HepG2 (cell line): ENCODE measurements at regions not wholly inside any gene's neighbourhood (a gene's known extent, or its start where the extent isn't known, plus 50 kb on each side); places are given as distances from the start of the nearest gene placed in this dataset.

ENCODE experiments used
- ATAC-seq: fragments of 200-7000 bp; cut with Tn5 transposase; 3 replicates; pipeline ENCODE4 v1.9.1; 2020; ENCODE audit warnings: mild to moderate bottlenecking, moderate library complexity
- BruUV-seq: library from RNA; stranded (reverse); fragments of 400-500 nt; replicated peaks from 2 replicates; lab custom pipeline; 2021; lab: Mats Ljungman, UMichigan
- CTCF ChIA-PET: fragments of 300-600 bp; formaldehyde crosslinking; extraction: SDS; loops from one replicate; lab custom pipeline; 2021; ENCODE audit warnings: low total read pairs, inconsistent platforms, low intra/inter-chr PET ratio; lab: Yijun Ruan, JAX
- POLR2A ChIA-PET: fragments of 350-600 bp; sonication (Branson Sonifier 250); formaldehyde crosslinking; loops from one replicate; lab custom pipeline; 2020; ENCODE audit warnings: antibody characterized with exemption, inconsistent platforms; lab: Yijun Ruan, JAX
- DNase-seq: peaks from one replicate; pipeline ENCODE4 v3.0.0-alpha.2; 2015; ENCODE audit warnings: low spot score
- FAIRE-seq: peaks from 3 replicates; lab custom pipeline; 2011; peaks lifted over from hg19 to GRCh38; lab: Jason Lieb, UNC
- H2AFZ ChIP-seq: one replicate; pipeline ENCODE4 v1.6.1; 2011; ENCODE audit warnings: low read length, inconsistent platforms
- H3K27ac ChIP-seq: fragments of 300-600 bp; 3 replicates; pipeline ENCODE4 v1.8.0; 2011; ENCODE audit warnings: mixed run types, mild to moderate bottlenecking, mixed read lengths, low read length, inconsistent platforms; ENCODE audit not compliant: insufficient read depth; ENCODE audit errors: extremely low read length
- H3K27me3 ChIP-seq, 2 experiments: fragments of 200-600 bp in 1 of 2; 2 replicates in 1 of 2; 3 replicates in 1 of 2; pipeline versions ENCODE4 v1.6.0 to v1.8.0; 2011; ENCODE audit warnings: low read length in 2 of 2, mild to moderate bottlenecking in 2 of 2, moderate library complexity in 2 of 2, inconsistent platforms in 1 of 2; ENCODE audit not compliant: insufficient read depth in 2 of 2, control insufficient read depth in 1 of 2
- H3K36me3 ChIP-seq, 2 experiments: fragments of 200-600 bp in 1 of 2; replicated peaks in 1 of 2; 2 replicates in 1 of 2; 3 replicates in 1 of 2; pipeline versions ENCODE4 v1.5.1 to v1.8.0; 2011; ENCODE audit warnings: low read length in 2 of 2, inconsistent platforms in 1 of 2; ENCODE audit not compliant: insufficient read depth in 2 of 2, control insufficient read depth in 1 of 2
- H3K4me1 ChIP-seq: 2 replicates; pipeline ENCODE4 v1.5.1; 2012; ENCODE audit warnings: low read length, inconsistent platforms; ENCODE audit not compliant: insufficient read depth
- H3K4me2 ChIP-seq: 2 replicates; pipeline ENCODE4 v1.6.0; 2011; ENCODE audit warnings: low read depth, low read length, inconsistent platforms
- H3K4me3 ChIP-seq, 3 experiments: fragments of 200-600 bp in 1 of 3; sonication (generic), shearing (Covaris generic) in 1 of 3; replicated peaks in 1 of 3; 2 replicates each; pipeline ENCODE4 v1.5.1; 2011 to 2016; ENCODE audit warnings: low read length in 3 of 3, inconsistent platforms in 2 of 3, low read depth in 2 of 3, mild to moderate bottlenecking in 2 of 3, control low read depth in 1 of 3, mixed read lengths in 1 of 3; ENCODE audit not compliant: insufficient read depth in 1 of 3
- H3K79me2 ChIP-seq: one replicate; pipeline ENCODE4 v1.6.1; 2011; ENCODE audit warnings: low read length, inconsistent platforms; ENCODE audit not compliant: insufficient read depth
- H3K9ac ChIP-seq: 2 replicates; pipeline ENCODE4 v1.6.0; 2011; ENCODE audit warnings: mild to moderate bottlenecking, low read depth, low read length, inconsistent platforms; ENCODE audit not compliant: insufficient read depth
- H3K9me3 ChIP-seq: 2 replicates; pipeline ENCODE4 v1.5.1; 2012; ENCODE audit warnings: mild to moderate bottlenecking, low read length
- H4K20me1 ChIP-seq: 2 replicates; pipeline ENCODE4 v1.6.0; 2011; ENCODE audit warnings: inconsistent platforms, mild to moderate bottlenecking, low read length, moderate library complexity; ENCODE audit not compliant: insufficient read depth
- ARID5B ChIP-seq: IDR thresholded peaks from 2 replicates; pipeline ENCODE4 v1.4.0; 2020; ENCODE audit warnings: mild to moderate bottlenecking, missing genetic modification reagents
- SOX6 ChIP-seq, 2 experiments: fragments of 450-650 bp in 1 of 2; sonication (generic) in 1 of 2; formaldehyde crosslinking in 1 of 2; IDR thresholded peaks; 2 replicates each; pipeline versions ENCODE4 v1.4.0 to v1.6.1; 2017 to 2020; ENCODE audit warnings: antibody characterized with exemption in 1 of 2, mild to moderate bottlenecking in 1 of 2, missing genetic modification reagents in 1 of 2
- ZBTB38 ChIP-seq: sonication (generic); formaldehyde crosslinking; IDR thresholded peaks from 2 replicates; pipeline ENCODE4 v1.5.1; 2020; ENCODE audit warnings: mild to moderate bottlenecking, missing genetic modification reagents
- ZMYM3 ChIP-seq: sonication (generic); formaldehyde crosslinking; IDR thresholded peaks from 2 replicates; pipeline ENCODE4 v1.5.1; 2020; ENCODE audit warnings: mild to moderate bottlenecking, missing genetic modification reagents
- WGBS: methylation state at CpG from one replicate; pipeline ENCODE4 v1.1.6; 2017; ENCODE audit warnings: low lambda C conversion rate; 5-methylcytosine and 5-hydroxymethylcytosine counted together
- in situ Hi-C: cut with HindIII; loops from 2 replicates; pipeline ENCODE4 v1.10.0; 2017; ENCODE audit warnings: low pct_unique_long_range_greater_than_20kb; ENCODE audit not compliant: extremely low pct_ligation_motif_present
- intact Hi-C: fragments of 100-400 bp; cut with micrococcal nuclease; formaldehyde crosslinking; loops from one replicate; pipeline ENCODE4 v1.10.0; 2022; ENCODE audit not compliant: unreplicated experiment
- TF ChIP-seq, protein P1 (sequence below): sonication (generic); formaldehyde crosslinking; IDR thresholded peaks from 2 replicates; pipeline ENCODE4 v1.5.0; 2020; ENCODE audit warnings: missing genetic modification reagents, mild to moderate bottlenecking, borderline replicate concordance
- TF ChIP-seq, protein P2 (sequence below): sonication (generic); formaldehyde crosslinking; IDR thresholded peaks from 2 replicates; pipeline ENCODE4 v1.4.0; 2020; ENCODE audit warnings: missing genetic modification reagents, mild to moderate bottlenecking, borderline replicate concordance
- TF ChIP-seq, protein P3 (sequence below): sonication (generic); formaldehyde crosslinking; IDR thresholded peaks from 2 replicates; pipeline ENCODE4 v1.4.0; 2020; ENCODE audit warnings: missing genetic modification reagents, mild to moderate bottlenecking, borderline replicate concordance
- TF ChIP-seq, protein P4 (sequence below): sonication (generic); formaldehyde crosslinking; IDR thresholded peaks from 2 replicates; pipeline ENCODE4 v1.4.0; 2020; ENCODE audit warnings: missing genetic modification reagents, borderline replicate concordance

DNA sequence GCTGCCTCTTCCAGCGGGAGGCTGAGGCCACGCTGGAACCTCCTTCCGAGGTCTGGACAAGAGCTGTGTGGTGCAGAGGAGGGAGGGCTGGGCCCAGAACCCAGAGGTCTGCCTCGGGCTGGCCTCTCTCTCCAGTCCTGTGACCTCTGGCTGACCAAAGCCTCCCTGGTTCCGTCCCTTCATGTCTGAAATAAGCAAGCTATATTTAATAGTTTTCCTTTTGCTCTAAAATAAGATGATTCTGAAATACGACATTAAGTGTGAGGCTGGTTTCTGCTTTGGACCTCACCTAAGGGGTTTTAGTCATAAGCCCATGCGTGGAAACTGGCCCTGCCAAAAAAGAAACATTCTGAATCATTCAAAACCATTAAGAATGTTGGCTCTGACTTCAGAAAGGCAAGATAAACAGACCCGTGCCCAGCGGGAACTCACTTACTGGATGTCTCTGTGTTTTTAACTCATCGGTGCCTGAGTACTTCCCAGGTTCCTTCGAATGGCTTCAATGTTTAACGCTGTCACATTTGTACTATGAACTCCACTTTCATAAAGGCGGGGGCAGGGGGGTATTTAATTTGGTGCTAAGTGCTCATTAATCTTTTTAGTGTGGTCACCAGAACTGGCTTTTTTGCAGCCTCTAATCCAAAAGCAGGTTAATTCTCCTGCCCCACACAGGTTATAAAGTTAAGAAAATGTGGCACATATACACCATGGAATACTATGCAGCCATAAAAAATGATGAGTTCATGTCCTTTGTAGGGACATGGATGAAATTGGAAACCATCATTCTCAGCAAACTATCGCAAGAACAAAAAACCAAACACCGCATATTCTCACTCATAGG lies 157.5 kb upstream of the KLF14 start:
- CTCF ChIA-PET: no interaction called here
- intact Hi-C loops: no loop called here
- ATAC-seq: no peak
- TF ChIP-seq ZBTB38 (CRISPR knock-in tag) (no peak), ARID5B (CRISPR knock-in tag) (no peak), SOX6 (IDR thresholded peaks at IDR 0.05) (no peak), SOX6 (CRISPR knock-in tag; IDR thresholded peaks at IDR 0.05) (no peak), ZMYM3 (CRISPR knock-in tag) (no peak)
- TF ChIP-seq, protein P1, sequence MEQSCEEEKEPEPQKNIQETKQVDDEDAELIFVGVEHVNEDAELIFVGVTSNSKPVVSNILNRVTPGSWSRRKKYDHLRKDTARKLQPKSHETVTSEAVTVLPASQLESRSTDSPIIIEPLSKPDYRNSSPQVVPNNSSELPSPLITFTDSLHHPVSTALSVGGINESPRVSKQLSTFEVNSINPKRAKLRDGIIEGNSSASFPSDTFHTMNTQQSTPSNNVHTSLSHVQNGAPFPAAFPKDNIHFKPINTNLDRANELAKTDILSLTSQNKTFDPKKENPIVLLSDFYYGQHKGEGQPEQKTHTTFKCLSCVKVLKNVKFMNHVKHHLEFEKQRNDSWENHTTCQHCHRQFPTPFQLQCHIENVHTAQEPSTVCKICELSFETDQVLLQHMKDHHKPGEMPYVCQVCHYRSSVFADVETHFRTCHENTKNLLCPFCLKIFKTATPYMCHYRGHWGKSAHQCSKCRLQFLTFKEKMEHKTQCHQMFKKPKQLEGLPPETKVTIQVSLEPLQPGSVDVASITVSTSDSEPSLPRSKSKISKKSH (CRISPR knock-in tag): no peak
- TF ChIP-seq, protein P2, sequence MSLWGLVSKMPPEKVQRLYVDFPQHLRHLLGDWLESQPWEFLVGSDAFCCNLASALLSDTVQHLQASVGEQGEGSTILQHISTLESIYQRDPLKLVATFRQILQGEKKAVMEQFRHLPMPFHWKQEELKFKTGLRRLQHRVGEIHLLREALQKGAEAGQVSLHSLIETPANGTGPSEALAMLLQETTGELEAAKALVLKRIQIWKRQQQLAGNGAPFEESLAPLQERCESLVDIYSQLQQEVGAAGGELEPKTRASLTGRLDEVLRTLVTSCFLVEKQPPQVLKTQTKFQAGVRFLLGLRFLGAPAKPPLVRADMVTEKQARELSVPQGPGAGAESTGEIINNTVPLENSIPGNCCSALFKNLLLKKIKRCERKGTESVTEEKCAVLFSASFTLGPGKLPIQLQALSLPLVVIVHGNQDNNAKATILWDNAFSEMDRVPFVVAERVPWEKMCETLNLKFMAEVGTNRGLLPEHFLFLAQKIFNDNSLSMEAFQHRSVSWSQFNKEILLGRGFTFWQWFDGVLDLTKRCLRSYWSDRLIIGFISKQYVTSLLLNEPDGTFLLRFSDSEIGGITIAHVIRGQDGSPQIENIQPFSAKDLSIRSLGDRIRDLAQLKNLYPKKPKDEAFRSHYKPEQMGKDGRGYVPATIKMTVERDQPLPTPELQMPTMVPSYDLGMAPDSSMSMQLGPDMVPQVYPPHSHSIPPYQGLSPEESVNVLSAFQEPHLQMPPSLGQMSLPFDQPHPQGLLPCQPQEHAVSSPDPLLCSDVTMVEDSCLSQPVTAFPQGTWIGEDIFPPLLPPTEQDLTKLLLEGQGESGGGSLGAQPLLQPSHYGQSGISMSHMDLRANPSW (CRISPR knock-in tag): no peak
- TF ChIP-seq, protein P3, sequence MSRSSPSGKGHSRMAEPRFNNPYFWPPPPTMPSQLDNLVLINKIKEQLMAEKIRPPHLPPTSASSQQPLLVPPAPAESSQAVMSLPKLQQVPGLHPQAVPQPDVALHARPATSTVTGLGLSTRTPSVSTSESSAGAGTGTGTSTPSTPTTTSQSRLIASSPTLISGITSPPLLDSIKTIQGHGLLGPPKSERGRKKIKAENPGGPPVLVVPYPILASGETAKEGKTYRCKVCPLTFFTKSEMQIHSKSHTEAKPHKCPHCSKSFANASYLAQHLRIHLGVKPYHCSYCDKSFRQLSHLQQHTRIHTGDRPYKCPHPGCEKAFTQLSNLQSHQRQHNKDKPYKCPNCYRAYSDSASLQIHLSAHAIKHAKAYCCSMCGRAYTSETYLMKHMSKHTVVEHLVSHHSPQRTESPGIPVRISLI: no peak
- TF ChIP-seq, protein P4, sequence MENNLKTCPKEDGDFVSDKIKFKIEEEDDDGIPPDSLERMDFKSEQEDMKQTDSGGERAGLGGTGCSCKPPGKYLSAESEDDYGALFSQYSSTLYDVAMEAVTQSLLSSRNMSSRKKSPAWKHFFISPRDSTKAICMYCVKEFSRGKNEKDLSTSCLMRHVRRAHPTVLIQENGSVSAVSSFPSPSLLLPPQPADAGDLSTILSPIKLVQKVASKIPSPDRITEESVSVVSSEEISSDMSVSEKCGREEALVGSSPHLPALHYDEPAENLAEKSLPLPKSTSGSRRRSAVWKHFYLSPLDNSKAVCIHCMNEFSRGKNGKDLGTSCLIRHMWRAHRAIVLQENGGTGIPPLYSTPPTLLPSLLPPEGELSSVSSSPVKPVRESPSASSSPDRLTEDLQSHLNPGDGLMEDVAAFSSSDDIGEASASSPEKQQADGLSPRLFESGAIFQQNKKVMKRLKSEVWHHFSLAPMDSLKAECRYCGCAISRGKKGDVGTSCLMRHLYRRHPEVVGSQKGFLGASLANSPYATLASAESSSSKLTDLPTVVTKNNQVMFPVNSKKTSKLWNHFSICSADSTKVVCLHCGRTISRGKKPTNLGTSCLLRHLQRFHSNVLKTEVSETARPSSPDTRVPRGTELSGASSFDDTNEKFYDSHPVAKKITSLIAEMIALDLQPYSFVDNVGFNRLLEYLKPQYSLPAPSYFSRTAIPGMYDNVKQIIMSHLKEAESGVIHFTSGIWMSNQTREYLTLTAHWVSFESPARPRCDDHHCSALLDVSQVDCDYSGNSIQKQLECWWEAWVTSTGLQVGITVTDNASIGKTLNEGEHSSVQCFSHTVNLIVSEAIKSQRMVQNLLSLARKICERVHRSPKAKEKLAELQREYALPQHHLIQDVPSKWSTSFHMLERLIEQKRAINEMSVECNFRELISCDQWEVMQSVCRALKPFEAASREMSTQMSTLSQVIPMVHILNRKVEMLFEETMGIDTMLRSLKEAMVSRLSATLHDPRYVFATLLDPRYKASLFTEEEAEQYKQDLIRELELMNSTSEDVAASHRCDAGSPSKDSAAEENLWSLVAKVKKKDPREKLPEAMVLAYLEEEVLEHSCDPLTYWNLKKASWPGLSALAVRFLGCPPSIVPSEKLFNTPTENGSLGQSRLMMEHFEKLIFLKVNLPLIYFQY (CRISPR knock-in tag): no peak

More for the DNA sequence above, 157.5 kb upstream of the KLF14 start:
- no peaks in the 10 kb centered on the region for H3K9me3 ChIP-seq
- no peak overlapping the region for H2AFZ ChIP-seq
- POLR2A ChIA-PET: no interaction called here
- peaks cover 12 to 58% of the 10 kb centered on the region in 2 experiments for H3K36me3 ChIP-seq
- H3K79me2 ChIP-seq: peaks cover 88% of the 10 kb centered on the region
- H3K4me1 ChIP-seq: peaks cover 79% of the 10 kb centered on the region
- FAIRE-seq: no peak
- DNase-seq: no peak
- BruUV-seq: no TSS peak
- no peak overlapping the region for H3K4me2 ChIP-seq
- H3K9ac ChIP-seq: no peak overlapping the region
- H4K20me1 ChIP-seq: peaks cover 12% of the 10 kb centered on the region
- 90% methylated on average over 12 of the region's 15 CpGs for WGBS
- no peak overlapping the region for H3K27ac ChIP-seq
- no peak overlapping the region for H3K4me3 ChIP-seq
- H3K27me3 ChIP-seq: no peaks in the 10 kb centered on the region
- in situ Hi-C loops: loop anchor here (10.0 kb wide), 1 partner anchor 153 kb away; no protein-coding TSS in a partner anchor
